Stomach smooth muscle (tissue), 2 donors: ENCODE measurements at regions not wholly inside any gene's neighbourhood (a gene's known extent, or its start where the extent isn't known, plus 50 kb on each side); places are given as distances from the start of the nearest gene placed in this dataset.

Source experiments
- H3K27ac ChIP-seq: one replicate; pipeline ENCODE4 v1.7.0; 2013; ENCODE audit warnings: mild to moderate bottlenecking, low read length, inconsistent platforms
- H3K27me3 ChIP-seq, 2 donors: one replicate each; pipeline ENCODE4 v1.7.0; 2013; ENCODE audit warnings: low read length in 2 of 2; ENCODE audit not compliant: insufficient read depth in 2 of 2, control insufficient read depth in 1 of 2
- H3K36me3 ChIP-seq, 2 donors: one replicate each; pipeline ENCODE4 v1.7.0; 2013; ENCODE audit warnings: low read length in 2 of 2; ENCODE audit not compliant: control insufficient read depth in 2 of 2, insufficient read depth in 2 of 2
- H3K4me1 ChIP-seq: one replicate; pipeline ENCODE4 v1.7.0; 2013; ENCODE audit warnings: low read length; ENCODE audit not compliant: control insufficient read depth, insufficient read depth
- H3K4me3 ChIP-seq, 2 donors: one replicate each; pipeline ENCODE4 v1.7.0; 2013; ENCODE audit warnings: low read length in 2 of 2
- H3K9ac ChIP-seq, 2 donors: one replicate each; pipeline ENCODE4 v1.7.0; 2013; ENCODE audit warnings: low read length in 2 of 2, mild to moderate bottlenecking in 1 of 2
- H3K9me3 ChIP-seq, 2 donors: one replicate each; pipeline ENCODE4 v1.7.0; 2013; ENCODE audit warnings: low read length in 2 of 2; ENCODE audit not compliant: control insufficient read depth in 2 of 2
- donor health status: healthy.
- donor health status: Pancreatic carcinoma.

- Histone ChIP-seq H3K4me1 (no peaks in the 10 kb centered on the region), H3K9me3 (no peaks in the 10 kb centered on the region), H3K9ac (no peak overlapping the region), H3K27ac (no peak overlapping the region), H3K27me3 (no peaks in the 10 kb centered on the region), H3K36me3 (no peaks in the 10 kb centered on the region), H3K4me3 (no peak overlapping the region)
These were observed 182.2 kb downstream of the HTR7 start for GRCh38 chr10:90675621-90676020.
